Liver (tissue), 3 donors: ENCODE measurements at regions not wholly inside any gene's neighbourhood (a gene's known extent, or its start where the extent isn't known, plus 50 kb on each side); places are given as distances from the start of the nearest gene placed in this dataset.

ENCODE experiments used
- HNF4G ChIP-seq: IDR thresholded peaks from 2 replicates; pipeline ENCODE4 v1.6.1; 2016; ENCODE audit warnings: antibody characterized with exemption
- JUND ChIP-seq, 2 donors: IDR thresholded peaks; 2 replicates each; pipeline ENCODE4 v1.6.1; 2016; ENCODE audit warnings: antibody characterized with exemption in 2 of 2
- RAD21 ChIP-seq, 2 donors: IDR thresholded peaks; 2 replicates each; pipeline ENCODE4 v1.6.1; 2016; ENCODE audit warnings: antibody characterized with exemption in 2 of 2, mild to moderate bottlenecking in 2 of 2
- RXRA ChIP-seq, 2 donors: IDR thresholded peaks; 2 replicates each; pipeline ENCODE4 v1.6.1; 2017 to 2018; ENCODE audit warnings: antibody characterized with exemption in 2 of 2, mild to moderate bottlenecking in 1 of 2
- TF ChIP-seq, protein P1 (sequence below): fragments of 150-350 bp; IDR thresholded peaks from 2 replicates; pipeline ENCODE4 v1.5.1; 2017; ENCODE audit warnings: improper control_type of control experiment, low read depth, low read length; ENCODE audit not compliant: missing input control
- TF ChIP-seq, protein P2 (sequence below): IDR thresholded peaks from 2 replicates; pipeline ENCODE4 v1.6.1; 2016; ENCODE audit warnings: antibody characterized with exemption
- donor health status: healthy.
- donor health status: healthy.

DNA sequence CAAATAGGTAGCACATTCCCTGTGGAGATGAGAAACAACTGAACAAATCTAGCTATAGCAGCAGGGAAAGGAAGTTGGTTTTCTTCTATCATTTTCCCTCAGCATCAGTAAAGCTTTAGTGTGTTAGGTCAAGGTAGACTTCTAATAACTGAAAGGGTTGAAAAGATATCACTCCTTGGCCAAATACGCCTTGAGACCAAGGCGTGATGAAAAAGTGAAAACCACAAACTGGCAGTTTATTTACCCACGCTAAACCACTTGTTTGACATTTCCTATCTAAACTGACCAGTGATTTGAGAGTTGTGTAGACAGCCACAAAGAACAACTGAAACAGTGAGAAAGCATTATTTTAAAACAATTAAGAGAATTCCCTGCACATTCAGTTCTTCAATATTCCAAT is 99.6 kb upstream of the SOX5 start:
- TF ChIP-seq, protein P1, sequence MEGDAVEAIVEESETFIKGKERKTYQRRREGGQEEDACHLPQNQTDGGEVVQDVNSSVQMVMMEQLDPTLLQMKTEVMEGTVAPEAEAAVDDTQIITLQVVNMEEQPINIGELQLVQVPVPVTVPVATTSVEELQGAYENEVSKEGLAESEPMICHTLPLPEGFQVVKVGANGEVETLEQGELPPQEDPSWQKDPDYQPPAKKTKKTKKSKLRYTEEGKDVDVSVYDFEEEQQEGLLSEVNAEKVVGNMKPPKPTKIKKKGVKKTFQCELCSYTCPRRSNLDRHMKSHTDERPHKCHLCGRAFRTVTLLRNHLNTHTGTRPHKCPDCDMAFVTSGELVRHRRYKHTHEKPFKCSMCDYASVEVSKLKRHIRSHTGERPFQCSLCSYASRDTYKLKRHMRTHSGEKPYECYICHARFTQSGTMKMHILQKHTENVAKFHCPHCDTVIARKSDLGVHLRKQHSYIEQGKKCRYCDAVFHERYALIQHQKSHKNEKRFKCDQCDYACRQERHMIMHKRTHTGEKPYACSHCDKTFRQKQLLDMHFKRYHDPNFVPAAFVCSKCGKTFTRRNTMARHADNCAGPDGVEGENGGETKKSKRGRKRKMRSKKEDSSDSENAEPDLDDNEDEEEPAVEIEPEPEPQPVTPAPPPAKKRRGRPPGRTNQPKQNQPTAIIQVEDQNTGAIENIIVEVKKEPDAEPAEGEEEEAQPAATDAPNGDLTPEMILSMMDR = no peak
- TF ChIP-seq, protein P2, sequence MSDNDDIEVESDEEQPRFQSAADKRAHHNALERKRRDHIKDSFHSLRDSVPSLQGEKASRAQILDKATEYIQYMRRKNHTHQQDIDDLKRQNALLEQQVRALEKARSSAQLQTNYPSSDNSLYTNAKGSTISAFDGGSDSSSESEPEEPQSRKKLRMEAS = no peak
- TF ChIP-seq HNF4G (no peak), RAD21 (IDR thresholded peaks at IDR 0.05) (no peak), JUND (IDR thresholded peaks at IDR 0.05) (no peak), RXRA (IDR thresholded peaks at IDR 0.05) (no peak)
